ENCODE measurements at regions not wholly inside any gene's neighbourhood (a gene's known extent, or its start where the extent isn't known, plus 50 kb on each side); places are given as distances from the start of the nearest gene placed in this dataset.

GRCh38 chr2:14396533-14397083, 235.9 kb upstream of the LRATD1 start:
- Histone ChIP-seq H3K9me3 (replicated peaks) (no peaks in the 10 kb centered on the region), H3K4me1 (no peaks in the 10 kb centered on the region), H3K27ac (replicated peaks) (no peak overlapping the region), H3K27me3 (ENCODE audit: low read depth) (peaks cover 2% of the 10 kb centered on the region), H3K36me3 (no peaks in the 10 kb centered on the region), H3K4me3 (no peak overlapping the region)
- TF ChIP-seq CTCF (IDR thresholded peaks at IDR 0.05; ENCODE audit: borderline replicate concordance), result no peak
- no peak for DNase-seq
- intact Hi-C loops (cut with micrococcal nuclease), result no loop called here

GRCh38 chr2:14398641-14399040, 233.9 kb upstream of the LRATD1 start:
- no peaks in the 10 kb centered on the region for H3K9me3 ChIP-seq (replicated peaks)
- no peaks in the 10 kb centered on the region for H3K4me1 ChIP-seq
- intact Hi-C loops (cut with micrococcal nuclease), result no loop called here
- H3K27me3 ChIP-seq (ENCODE audit: low read depth), result peaks cover 11% of the 10 kb centered on the region
- H3K36me3 ChIP-seq, result no peaks in the 10 kb centered on the region
- H3K4me3 ChIP-seq, result no peak overlapping the region
- DNase-seq, result no peak
- no peak overlapping the region for H3K27ac ChIP-seq (replicated peaks)
- no peak for TF ChIP-seq CTCF (IDR thresholded peaks at IDR 0.05; ENCODE audit: borderline replicate concordance)

GRCh38 chr2:14401873-14402272, 230.6 kb upstream of the LRATD1 start:
- intact Hi-C loops (cut with micrococcal nuclease), result no loop called here
- no peak for TF ChIP-seq CTCF (IDR thresholded peaks at IDR 0.05; ENCODE audit: borderline replicate concordance)
- DNase-seq, result no peak

GRCh38 chr2:14408695-14409094, 223.8 kb upstream of the LRATD1 start:
- no peak for DNase-seq
- Histone ChIP-seq H3K36me3 (no peaks in the 10 kb centered on the region), H3K27me3 (ENCODE audit: low read depth) (no peaks in the 10 kb centered on the region), H3K4me1 (no peaks in the 10 kb centered on the region), H3K9me3 (replicated peaks) (peaks cover 22% of the 10 kb centered on the region), H3K4me3 (no peak overlapping the region), H3K27ac (replicated peaks) (no peak overlapping the region)
- intact Hi-C loops (cut with micrococcal nuclease), result no loop called here
- no peak for TF ChIP-seq CTCF (IDR thresholded peaks at IDR 0.05; ENCODE audit: borderline replicate concordance)

More at GRCh38 chr2:14401873-14402272, 230.6 kb upstream of the LRATD1 start:
- Histone ChIP-seq H3K27ac (replicated peaks) (no peak overlapping the region), H3K27me3 (ENCODE audit: low read depth) (peaks cover 11% of the 10 kb centered on the region), H3K9me3 (replicated peaks) (no peaks in the 10 kb centered on the region), H3K4me3 (no peak overlapping the region), H3K36me3 (no peaks in the 10 kb centered on the region), H3K4me1 (no peaks in the 10 kb centered on the region)

GRCh38 chr2:14417551-14417950, 215.0 kb upstream of the LRATD1 start:
- TF ChIP-seq CTCF (IDR thresholded peaks at IDR 0.05; ENCODE audit: borderline replicate concordance), result no peak
- Histone ChIP-seq H3K4me1 (no peaks in the 10 kb centered on the region), H3K27ac (replicated peaks) (no peak overlapping the region), H3K9me3 (replicated peaks) (peaks cover 18% of the 10 kb centered on the region), H3K4me3 (no peak overlapping the region), H3K27me3 (ENCODE audit: low read depth) (no peaks in the 10 kb centered on the region), H3K36me3 (no peaks in the 10 kb centered on the region)
- no peak for DNase-seq
- intact Hi-C loops (cut with micrococcal nuclease), result no loop called here

All from left ventricle myocardium inferior (tissue), 1 donor.